ENCODE measurements at regions not wholly inside any gene's neighbourhood (a gene's known extent, or its start where the extent isn't known, plus 50 kb on each side); places are given as distances from the start of the nearest gene placed in this dataset.

DNA sequence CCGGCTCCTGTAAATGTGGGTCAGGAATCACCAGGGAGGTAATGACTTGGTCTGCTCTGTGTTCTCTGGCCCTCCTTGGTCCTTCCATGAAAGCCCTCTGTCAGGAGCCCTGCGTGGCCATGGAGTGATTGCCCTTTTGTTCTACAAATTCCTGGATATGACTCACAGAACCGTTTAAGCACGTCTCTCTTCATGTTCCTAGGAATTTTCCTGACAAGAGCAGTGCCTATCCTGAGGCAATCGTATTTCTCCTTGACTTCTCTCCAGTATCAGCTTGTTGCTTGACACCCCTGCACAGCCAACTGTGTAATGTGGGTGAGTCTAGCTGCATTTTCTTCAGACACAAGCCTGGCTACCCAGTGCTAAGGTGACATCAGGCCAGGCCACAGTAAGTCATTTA lies 274.3 kb upstream of the ZNF462 start:
- H3K36me3 Mint-ChIP-seq (ENCODE audit: low read depth), result no peaks in the 10 kb centered on the region
- no peak for ATAC-seq
- intact Hi-C loops (cut with DNase I, micrococcal nuclease), result no loop called here
- H3K27me3 Mint-ChIP-seq, result no peaks in the 10 kb centered on the region
- H3K27ac Mint-ChIP-seq, result no peak overlapping the region
- ChIA-PET CTCF (interaction anchor here (0.6 to 0.7 kb wide), 2 partner anchors 216 to 1981 kb away, joined by 3 read pairs; no protein-coding TSS in a partner anchor), POLR2A (no interaction called here)
- H3K9me3 Mint-ChIP-seq (ENCODE audit: low read depth), result no peaks in the 10 kb centered on the region
- no peaks in the 10 kb centered on the region for H3K4me1 Mint-ChIP-seq
- no peak overlapping the region for H3K4me3 Mint-ChIP-seq
- DNase-seq, result no peak

- DNase-seq (no peak), ATAC-seq (no peak)
- Mint-ChIP-seq H3K27ac (no peak overlapping the region), H3K27me3 (no peaks in the 10 kb centered on the region), H3K9me3 (ENCODE audit: low read depth) (no peaks in the 10 kb centered on the region), H3K4me1 (no peaks in the 10 kb centered on the region), H3K36me3 (ENCODE audit: low read depth) (no peaks in the 10 kb centered on the region), H3K4me3 (no peak overlapping the region)
- intact Hi-C loops (cut with DNase I, micrococcal nuclease), result loop anchor here in 1 of 2 experiments (10.0 kb wide), 1 partner anchor 54 kb away; no protein-coding TSS in a partner anchor
- CTCF ChIA-PET, result interaction anchor here (0.9 kb wide), 1 partner anchor 10 kb away, joined by 4 read pairs; no protein-coding TSS in a partner anchor
- POLR2A ChIA-PET, result no interaction called here
Observed at GRCh38 chr9:106590759-106591505, 272.0 kb upstream of the ZNF462 start.

- DNase-seq (no peak), ATAC-seq (no peak)
- H3K27me3 Mint-ChIP-seq, result no peaks in the 10 kb centered on the region
- ChIA-PET CTCF (no interaction called here), POLR2A (no interaction called here)
- intact Hi-C loops (cut with DNase I, micrococcal nuclease), result loop anchor here in 1 of 2 experiments (10.0 kb wide), 1 partner anchor 52 kb away; no protein-coding TSS in a partner anchor
- no peaks in the 10 kb centered on the region for H3K4me1 Mint-ChIP-seq
- H3K27ac Mint-ChIP-seq, result no peak overlapping the region
- H3K9me3 Mint-ChIP-seq (ENCODE audit: low read depth), result no peaks in the 10 kb centered on the region
- H3K36me3 Mint-ChIP-seq (ENCODE audit: low read depth), result no peaks in the 10 kb centered on the region
- H3K4me3 Mint-ChIP-seq, result no peak overlapping the region
Observed at GRCh38 chr9:106593201-106593600, 269.8 kb upstream of the ZNF462 start.

GRCh38 chr9:106596984-106597383 lies 266.0 kb upstream of the ZNF462 start:
- no peaks in the 10 kb centered on the region for H3K9me3 Mint-ChIP-seq (ENCODE audit: low read depth)
- H3K36me3 Mint-ChIP-seq (ENCODE audit: low read depth), result no peaks in the 10 kb centered on the region
- intact Hi-C loops (cut with DNase I, micrococcal nuclease), result loop anchor here in 1 of 2 experiments (10.0 kb wide), 1 partner anchor 48 kb away; no protein-coding TSS in a partner anchor
- no peaks in the 10 kb centered on the region for H3K27me3 Mint-ChIP-seq
- ChIA-PET CTCF (no interaction called here), POLR2A (no interaction called here)
- H3K4me1 Mint-ChIP-seq, result no peaks in the 10 kb centered on the region
- H3K27ac Mint-ChIP-seq, result no peak overlapping the region
- DNase-seq (no peak), ATAC-seq (no peak)
- H3K4me3 Mint-ChIP-seq, result no peak overlapping the region

DNA sequence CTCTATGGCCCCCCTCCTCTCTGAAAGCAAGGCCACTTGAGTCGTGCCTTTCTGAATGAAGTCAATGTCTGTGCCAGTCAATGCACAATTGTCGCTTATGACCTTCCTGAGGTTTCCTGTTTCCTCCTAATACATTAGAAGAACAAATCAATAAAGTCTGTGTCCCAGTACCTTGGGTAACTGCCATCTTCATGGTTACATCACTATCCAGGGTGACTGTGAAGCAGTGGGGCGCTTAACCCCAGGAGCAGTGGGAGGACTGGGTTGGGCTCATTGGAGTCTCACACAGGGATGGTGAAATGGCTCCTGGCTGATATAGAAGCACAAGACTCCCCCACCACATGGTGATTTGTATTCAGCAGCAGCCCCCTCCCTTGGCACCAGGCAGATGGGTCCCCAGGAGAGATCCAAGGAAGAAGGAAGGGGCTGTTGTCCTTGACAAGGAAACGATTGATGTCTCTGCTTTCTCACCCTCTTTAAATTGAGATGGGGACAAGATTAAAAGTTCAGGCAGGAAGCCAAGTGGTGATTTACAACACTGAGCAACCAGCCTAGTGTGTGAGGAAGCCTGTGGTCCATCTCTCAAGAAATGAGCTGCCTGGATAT lies 261.9 kb upstream of the ZNF462 start:
- intact Hi-C loops (cut with DNase I, micrococcal nuclease), result no loop called here
- H3K9me3 Mint-ChIP-seq (ENCODE audit: low read depth), result peaks cover 4% of the 10 kb centered on the region
- no peak overlapping the region for H3K27ac Mint-ChIP-seq
- no peaks in the 10 kb centered on the region for H3K4me1 Mint-ChIP-seq
- no peak for ATAC-seq
- H3K27me3 Mint-ChIP-seq, result no peaks in the 10 kb centered on the region
- H3K36me3 Mint-ChIP-seq (ENCODE audit: low read depth), result no peaks in the 10 kb centered on the region
- H3K4me3 Mint-ChIP-seq, result no peak overlapping the region
- DNase-seq, result no peak
- ChIA-PET CTCF (no interaction called here), POLR2A (no interaction called here)

DNA sequence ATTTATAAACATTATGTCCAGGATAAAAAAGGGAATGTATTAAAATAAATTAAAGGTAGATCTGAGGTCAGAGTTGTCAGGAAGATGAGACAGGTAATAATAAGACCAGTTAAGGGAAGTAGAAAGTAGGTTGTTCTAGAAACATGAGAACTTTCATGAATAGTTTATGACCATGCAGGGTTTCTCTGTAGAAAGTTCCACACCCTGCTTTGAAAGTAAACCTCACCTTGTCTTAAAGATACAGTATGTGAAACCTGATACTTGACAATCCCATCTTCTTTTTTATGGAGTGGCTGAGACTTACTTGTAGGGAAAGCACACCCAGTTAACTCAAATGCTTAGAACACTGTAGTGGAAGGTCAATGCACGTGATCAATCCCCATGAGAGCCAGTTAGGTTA lies 260.6 kb upstream of the ZNF462 start:
- Mint-ChIP-seq H3K27ac (no peak overlapping the region), H3K4me3 (no peak overlapping the region), H3K27me3 (no peaks in the 10 kb centered on the region), H3K36me3 (ENCODE audit: low read depth) (no peaks in the 10 kb centered on the region), H3K9me3 (ENCODE audit: low read depth) (peaks cover 4% of the 10 kb centered on the region), H3K4me1 (no peaks in the 10 kb centered on the region)
- DNase-seq, result no peak
- no peak for ATAC-seq
- intact Hi-C loops (cut with DNase I, micrococcal nuclease), result no loop called here
- ChIA-PET POLR2A (no interaction called here), CTCF (no interaction called here)

DNA sequence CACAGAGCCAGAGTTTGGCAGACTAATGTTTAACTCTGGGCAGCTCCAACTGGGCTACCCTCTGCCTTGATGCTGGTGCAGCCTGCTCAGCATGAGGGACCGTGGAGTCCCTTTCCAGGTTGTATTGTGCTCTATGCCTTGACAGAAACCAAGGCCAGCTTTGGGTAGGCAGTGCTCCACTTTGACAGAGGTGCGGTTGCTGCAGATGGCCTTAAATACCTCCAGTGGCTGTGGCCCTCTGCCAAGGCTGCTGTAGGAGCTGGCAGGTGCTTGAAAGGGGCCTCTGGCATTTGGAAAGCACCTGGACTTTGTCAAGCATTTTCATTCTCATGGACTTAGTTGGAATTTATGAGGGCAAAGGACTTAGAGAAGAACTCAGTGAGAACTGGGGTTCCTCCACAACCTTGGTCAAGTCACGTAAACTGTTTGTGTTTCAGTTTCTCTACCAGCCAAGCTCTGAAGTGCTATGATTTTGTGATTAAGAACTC lies 249.7 kb upstream of the ZNF462 start:
- DNase-seq (no peak), ATAC-seq (no peak)
- ChIA-PET CTCF (no interaction called here), POLR2A (no interaction called here)
- intact Hi-C loops (cut with DNase I, micrococcal nuclease), result loop anchor here in 1 of 2 experiments (5.0 to 10.0 kb wide), 2 partner anchors 36 to 58 kb away; no protein-coding TSS in a partner anchor
- Mint-ChIP-seq H3K27ac (no peak overlapping the region), H3K9me3 (ENCODE audit: low read depth) (no peaks in the 10 kb centered on the region), H3K4me1 (no peaks in the 10 kb centered on the region), H3K4me3 (no peak overlapping the region), H3K27me3 (no peaks in the 10 kb centered on the region), H3K36me3 (ENCODE audit: low read depth) (no peaks in the 10 kb centered on the region)

GRCh38 chr9:106615118-106615889 lies 247.7 kb upstream of the ZNF462 start:
- DNase-seq (no peak), ATAC-seq (no peak)
- intact Hi-C loops (cut with DNase I, micrococcal nuclease), result loop anchor here in 1 of 2 experiments (10.0 kb wide), 1 partner anchor 61 kb away; no protein-coding TSS in a partner anchor
- Mint-ChIP-seq H3K4me1 (no peaks in the 10 kb centered on the region), H3K27ac (no peak overlapping the region), H3K27me3 (no peaks in the 10 kb centered on the region), H3K36me3 (ENCODE audit: low read depth) (no peaks in the 10 kb centered on the region), H3K9me3 (ENCODE audit: low read depth) (no peaks in the 10 kb centered on the region), H3K4me3 (no peak overlapping the region)
- ChIA-PET CTCF (interaction anchor here (0.6 kb wide), 1 partner anchor 113 kb away, joined by 3 read pairs; no protein-coding TSS in a partner anchor), POLR2A (no interaction called here)

- Mint-ChIP-seq H3K9me3 (ENCODE audit: low read depth) (no peaks in the 10 kb centered on the region), H3K27me3 (no peaks in the 10 kb centered on the region), H3K36me3 (ENCODE audit: low read depth) (no peaks in the 10 kb centered on the region), H3K4me3 (no peak overlapping the region), H3K4me1 (no peaks in the 10 kb centered on the region), H3K27ac (no peak overlapping the region)
- ATAC-seq (no peak), DNase-seq (no peak)
- intact Hi-C loops (cut with DNase I, micrococcal nuclease), result loop anchor here in 1 of 2 experiments (10.0 kb wide), 1 partner anchor 61 kb away; no protein-coding TSS in a partner anchor
- ChIA-PET CTCF (interaction anchor here (0.6 kb wide), 1 partner anchor 113 kb away, joined by 3 read pairs; no protein-coding TSS in a partner anchor), POLR2A (no interaction called here)
Observed at GRCh38 chr9:106616026-106616425, 246.9 kb upstream of the ZNF462 start.

GRCh38 chr9:106616851-106617345 lies 246.1 kb upstream of the ZNF462 start:
- intact Hi-C loops (cut with DNase I, micrococcal nuclease), result loop anchor here in 1 of 2 experiments (10.0 kb wide), 1 partner anchor 62 kb away; no protein-coding TSS in a partner anchor
- Mint-ChIP-seq H3K27me3 (no peaks in the 10 kb centered on the region), H3K36me3 (ENCODE audit: low read depth) (no peaks in the 10 kb centered on the region), H3K9me3 (ENCODE audit: low read depth) (no peaks in the 10 kb centered on the region), H3K4me1 (no peaks in the 10 kb centered on the region), H3K27ac (no peak overlapping the region), H3K4me3 (no peak overlapping the region)
- DNase-seq (no peak), ATAC-seq (no peak)
- ChIA-PET POLR2A (no interaction called here), CTCF (interaction anchor here (0.6 kb wide), 1 partner anchor 716 kb away, joined by 4 read pairs; no protein-coding TSS in a partner anchor)

- no peaks in the 10 kb centered on the region for H3K36me3 Mint-ChIP-seq (ENCODE audit: low read depth)
- H3K4me3 Mint-ChIP-seq, result no peak overlapping the region
Observed at GRCh38 chr9:106619211-106619610, 243.8 kb upstream of the ZNF462 start.

More at GRCh38 chr9:106619211-106619610, 243.8 kb upstream of the ZNF462 start:
- Mint-ChIP-seq H3K9me3 (ENCODE audit: low read depth) (no peaks in the 10 kb centered on the region), H3K27me3 (no peaks in the 10 kb centered on the region), H3K27ac (no peak overlapping the region), H3K4me1 (no peaks in the 10 kb centered on the region)
- no peak for ATAC-seq
- CTCF ChIA-PET, result no interaction called here
- intact Hi-C loops (cut with DNase I, micrococcal nuclease), result loop anchor here in 1 of 2 experiments (10.0 kb wide), 1 partner anchor 64 kb away; no protein-coding TSS in a partner anchor
- POLR2A ChIA-PET, result no interaction called here
- no peak for DNase-seq
